NCI-H526 (cell line): ENCODE measurements at regions not wholly inside any gene's neighbourhood (a gene's known extent, or its start where the extent isn't known, plus 50 kb on each side); places are given as distances from the start of the nearest gene placed in this dataset.
A peak's percentile ranks its signal among the peaks of the same experiment; 100 is the strongest.

Experiments
- DNase-seq, 2 experiments: peaks; one replicate each; lab custom pipeline; 2025; lab: John Stamatoyannopoulos, UW

- DNase-seq = no peak
Observed at GRCh38 chr9:135295551-135296300, 183.9 kb upstream of the PPP1R26 start.

GRCh38 chr9:135296735-135297455, 182.7 kb upstream of the PPP1R26 start:
- no peak for DNase-seq

GRCh38 chr9:135297456-135298075, 182.0 kb upstream of the PPP1R26 start:
- DNase-seq = no peak

GRCh38 chr9:135299239-135299590, 180.4 kb upstream of the PPP1R26 start:
- DNase-seq = no peak

- DNase-seq = no peak
Observed at GRCh38 chr9:135299651-135300345, 179.8 kb upstream of the PPP1R26 start.

GRCh38 chr9:135300346-135301141, 179.0 kb upstream of the PPP1R26 start:
- DNase-seq = no peak

- no peak for DNase-seq
Observed at GRCh38 chr9:135301271-135302263, 178.0 kb upstream of the PPP1R26 start.

GRCh38 chr9:135302329-135303279, 177.0 kb upstream of the PPP1R26 start:
- no peak for DNase-seq

GRCh38 chr9:135303280-135303647, 176.3 kb upstream of the PPP1R26 start:
- no peak for DNase-seq

GRCh38 chr9:135303865-135304499, 175.6 kb upstream of the PPP1R26 start:
- DNase-seq = no peak

GRCh38 chr9:135304886-135305285, 174.7 kb upstream of the PPP1R26 start:
- DNase-seq = no peak

GRCh38 chr9:135305546-135306180, 173.9 kb upstream of the PPP1R26 start:
- DNase-seq = no peak

- DNase-seq = no peak
Observed at GRCh38 chr9:135306699-135307098, 172.9 kb upstream of the PPP1R26 start.

- DNase-seq = no peak
Observed at GRCh38 chr9:135307300-135307699, 172.3 kb upstream of the PPP1R26 start.

GRCh38 chr9:135307919-135308318, 171.7 kb upstream of the PPP1R26 start:
- DNase-seq = peak; percentile 19 to 66

- DNase-seq = no peak
Observed at GRCh38 chr9:135308821-135309762, 170.5 kb upstream of the PPP1R26 start.

- no peak for DNase-seq
Observed at GRCh38 chr9:135309763-135310125, 169.8 kb upstream of the PPP1R26 start.
